ENCODE measurements at regions not wholly inside any gene's neighbourhood (a gene's known extent, or its start where the extent isn't known, plus 50 kb on each side); places are given as distances from the start of the nearest gene placed in this dataset.

DNA sequence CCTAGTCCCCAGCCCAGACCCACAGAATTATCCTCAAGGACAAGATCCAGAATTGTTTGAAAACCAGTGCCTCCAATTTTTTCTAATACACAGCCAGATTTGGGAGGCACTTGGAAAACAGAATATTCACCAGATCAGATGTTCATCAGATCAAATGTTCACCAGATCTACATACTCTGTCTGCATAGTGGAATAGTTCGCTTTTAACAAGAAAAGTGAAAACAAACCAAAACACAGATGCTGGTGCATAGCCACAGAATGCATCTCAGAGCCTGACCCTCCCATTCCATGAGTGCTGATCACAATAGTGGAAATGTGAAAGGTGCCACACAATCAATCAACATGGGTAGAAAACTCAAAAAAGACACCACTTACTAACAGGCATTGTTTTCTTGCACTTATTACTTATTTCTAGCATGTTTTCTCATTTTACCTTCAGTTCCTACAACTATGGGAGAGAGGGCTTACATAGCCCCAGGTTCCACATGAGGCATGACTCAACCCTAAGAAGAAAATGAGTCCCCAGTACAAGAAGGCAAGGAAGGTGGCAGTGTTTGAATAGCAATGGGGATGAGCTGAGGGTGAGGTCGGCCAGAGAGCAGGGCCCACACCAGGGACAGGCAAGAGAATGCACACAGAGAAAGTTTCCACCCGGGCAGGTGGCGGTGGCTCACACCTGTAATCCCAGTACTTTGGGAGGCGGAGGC is 432.7 kb upstream of the NFE2L3 start:
- TF ChIP-seq Cebpa-rat (IDR thresholded peaks at IDR 0.05), result no peak
- no peak overlapping the region for H3K4me2 ChIP-seq
- H3K4me3 ChIP-seq, result no peak overlapping the region

DNA sequence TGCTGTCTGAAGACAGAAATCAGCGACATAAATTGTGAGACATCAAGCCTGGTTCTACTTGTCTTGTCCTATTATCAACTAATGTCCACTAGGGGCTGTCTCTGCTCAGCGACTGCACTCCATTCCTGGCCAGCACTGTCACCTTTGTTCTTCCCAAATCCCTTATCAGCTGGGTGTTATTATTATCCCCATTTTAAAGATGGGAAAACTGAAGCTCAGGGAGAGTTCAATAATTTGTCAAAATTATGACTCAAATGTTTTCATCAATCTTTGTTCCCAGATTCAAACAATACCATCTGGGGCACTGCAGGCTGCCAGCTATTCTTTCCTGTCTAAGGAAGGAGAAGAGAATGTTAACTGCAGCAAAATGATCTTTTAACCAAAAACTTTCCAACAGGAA is 431.6 kb upstream of the NFE2L3 start:
- no peaks in the 10 kb centered on the region for H3K36me3 ChIP-seq
- H3K27ac ChIP-seq, result no peak overlapping the region
- no peaks in the 10 kb centered on the region for H4K20me1 ChIP-seq
- TF ChIP-seq Cebpa-rat (IDR thresholded peaks at IDR 0.05), result no peak
- H3K4me3 ChIP-seq, result no peak overlapping the region
- no peak overlapping the region for H3K9ac ChIP-seq
- no peaks in the 10 kb centered on the region for H3K9me3 ChIP-seq (replicated peaks in 1 of 11)
- no peaks in the 10 kb centered on the region for H3K27me3 ChIP-seq
- no peaks in the 10 kb centered on the region for H3K4me1 ChIP-seq
- no peak overlapping the region for H3K4me2 ChIP-seq

More for the DNA sequence above, 432.7 kb upstream of the NFE2L3 start:
- H3K9me3 ChIP-seq (replicated peaks in 1 of 11), result no peaks in the 10 kb centered on the region
- H3K9ac ChIP-seq, result no peak overlapping the region
- H3K36me3 ChIP-seq, result no peaks in the 10 kb centered on the region
- no peak overlapping the region for H3K27ac ChIP-seq
- no peaks in the 10 kb centered on the region for H3K4me1 ChIP-seq
- H4K20me1 ChIP-seq, result no peaks in the 10 kb centered on the region
- H3K27me3 ChIP-seq, result no peaks in the 10 kb centered on the region

DNA sequence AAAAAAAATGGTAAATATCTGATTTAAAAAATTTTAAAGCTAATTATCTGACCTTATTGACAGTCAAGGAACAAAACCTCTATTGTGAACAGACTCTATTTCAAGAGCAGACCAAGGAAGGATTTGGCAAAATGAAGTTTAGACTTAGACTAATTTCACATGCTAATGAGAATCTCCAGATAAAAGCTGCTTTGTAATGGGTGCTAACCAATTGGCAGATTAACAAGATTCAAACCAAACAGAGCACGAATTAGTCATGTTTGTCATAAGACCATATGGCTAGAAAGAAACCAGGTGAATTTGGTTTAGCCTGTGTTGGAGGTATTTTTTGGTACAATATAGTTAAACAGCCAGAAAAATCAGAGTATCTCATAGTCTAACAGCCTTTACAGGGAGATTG is 429.1 kb upstream of the NFE2L3 start:
- H3K4me1 ChIP-seq, result no peaks in the 10 kb centered on the region
- no peak overlapping the region for H3K9ac ChIP-seq
- no peak for TF ChIP-seq Cebpa-rat (IDR thresholded peaks at IDR 0.05)
- H3K27ac ChIP-seq, result no peak overlapping the region
- no peak overlapping the region for H3K4me3 ChIP-seq
- no peak overlapping the region for H3K4me2 ChIP-seq
- no peaks in the 10 kb centered on the region for H3K27me3 ChIP-seq
- no peaks in the 10 kb centered on the region for H4K20me1 ChIP-seq
- no peaks in the 10 kb centered on the region for H3K9me3 ChIP-seq (replicated peaks in 1 of 11)
- H3K36me3 ChIP-seq, result no peaks in the 10 kb centered on the region

DNA sequence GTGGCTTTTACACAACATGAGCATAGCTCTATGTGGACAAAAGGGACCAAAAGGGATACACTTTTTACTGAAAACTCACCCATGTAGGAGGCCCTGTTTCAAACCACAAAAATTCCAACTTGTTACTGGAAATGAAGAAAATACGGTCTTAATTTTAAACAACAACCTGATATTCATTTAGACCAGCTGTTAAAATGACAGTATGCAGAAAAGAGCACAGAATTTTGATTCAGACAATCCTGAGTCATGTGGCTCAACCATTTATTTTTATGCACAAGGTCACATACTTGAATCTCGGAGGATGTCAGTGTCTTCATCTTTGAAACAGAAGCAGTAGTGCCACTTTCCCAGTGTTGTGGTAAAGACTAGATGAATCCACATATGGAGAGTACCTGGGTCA is 426.5 kb upstream of the NFE2L3 start:
- no peak for TF ChIP-seq Cebpa-rat (IDR thresholded peaks at IDR 0.05)
- no peak overlapping the region for H3K9ac ChIP-seq
- no peaks in the 10 kb centered on the region for H4K20me1 ChIP-seq
- no peaks in the 10 kb centered on the region for H3K27me3 ChIP-seq
- H3K9me3 ChIP-seq (replicated peaks in 1 of 11), result no peaks in the 10 kb centered on the region
- no peak overlapping the region for H3K4me2 ChIP-seq
- H3K4me1 ChIP-seq, result no peaks in the 10 kb centered on the region
- no peak overlapping the region for H3K4me3 ChIP-seq
- H3K36me3 ChIP-seq, result no peaks in the 10 kb centered on the region
- H3K27ac ChIP-seq, result no peak overlapping the region

DNA sequence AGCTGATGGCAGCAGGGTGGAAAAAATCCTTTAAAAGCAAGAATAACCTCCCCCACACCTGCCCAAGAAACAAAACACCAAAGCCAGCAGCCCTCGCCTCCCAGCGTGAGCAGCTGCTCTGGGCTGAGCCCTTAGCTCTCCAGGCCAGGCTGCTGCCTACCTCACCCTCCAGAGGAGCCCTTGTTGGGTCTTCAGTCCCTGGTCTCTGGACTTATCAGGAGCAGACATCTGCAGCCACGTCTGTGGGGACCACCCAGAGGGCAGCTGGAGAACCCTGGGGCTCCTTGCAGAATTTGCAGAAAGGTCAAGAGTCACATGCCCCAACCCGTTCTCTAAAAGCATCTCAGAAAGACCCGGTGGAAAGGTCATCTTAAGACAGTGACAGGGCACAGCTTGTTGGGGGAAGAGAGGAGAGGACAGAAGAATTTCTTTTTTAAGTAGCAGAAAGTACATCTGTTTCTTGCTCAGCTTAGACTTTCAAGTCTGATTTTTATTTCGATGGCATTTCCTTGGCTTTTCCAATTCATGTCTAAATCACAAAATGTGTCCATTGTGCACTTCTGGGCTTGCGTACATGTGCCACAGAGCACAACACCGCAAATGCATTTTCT is 425.7 kb upstream of the NFE2L3 start:
- Histone ChIP-seq H4K20me1 (no peaks in the 10 kb centered on the region), H3K4me1 (peaks cover 0 to 5% (median 0%) of the 10 kb centered on the region in 10 experiments; a peak in 4 of 20 replicates)

DNA sequence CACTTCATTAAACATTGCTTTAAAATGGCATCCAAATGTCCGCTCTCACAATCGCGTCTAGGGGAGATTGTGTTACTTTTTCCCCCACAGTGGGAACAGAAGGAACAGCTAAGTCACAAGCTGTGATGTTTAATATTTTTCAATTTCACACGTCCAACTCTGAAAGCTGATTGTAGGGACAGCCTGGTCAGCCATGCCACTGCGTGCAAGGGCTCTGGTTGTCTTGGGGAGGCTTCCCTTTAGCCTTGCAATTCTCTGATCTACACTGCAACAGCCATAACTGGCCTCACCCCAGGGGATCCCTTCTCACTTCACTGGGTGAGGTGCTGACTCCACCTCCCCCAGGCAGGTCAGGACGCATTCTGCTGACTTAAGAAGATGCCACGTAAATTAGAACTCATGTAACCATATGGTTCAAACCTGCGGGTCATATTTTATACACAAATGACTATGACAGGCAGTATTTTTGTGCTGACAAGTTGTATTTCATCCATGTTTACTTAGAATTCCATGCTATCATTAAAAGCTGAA is 425.2 kb upstream of the NFE2L3 start:
- Histone ChIP-seq H3K9me3 (replicated peaks in 1 of 11) (no peaks in the 10 kb centered on the region), H3K4me1 (peaks cover 0 to 5% (median 0%) of the 10 kb centered on the region in 10 experiments; a peak in 4 of 20 replicates), H3K36me3 (no peaks in the 10 kb centered on the region), H4K20me1 (no peaks in the 10 kb centered on the region), H3K4me2 (no peak overlapping the region), H3K4me3 (no peak overlapping the region), H3K27ac (no peak overlapping the region), H3K9ac (no peak overlapping the region), H3K27me3 (no peaks in the 10 kb centered on the region)
- TF ChIP-seq Cebpa-rat (IDR thresholded peaks at IDR 0.05), result no peak

More for the DNA sequence above, 425.7 kb upstream of the NFE2L3 start:
- H3K4me2 ChIP-seq, result no peak overlapping the region
- no peak overlapping the region for H3K9ac ChIP-seq
- no peak overlapping the region for H3K4me3 ChIP-seq
- H3K36me3 ChIP-seq, result no peaks in the 10 kb centered on the region
- H3K27me3 ChIP-seq, result no peaks in the 10 kb centered on the region
- no peak for TF ChIP-seq Cebpa-rat (IDR thresholded peaks at IDR 0.05)
- H3K9me3 ChIP-seq (replicated peaks in 1 of 11), result no peaks in the 10 kb centered on the region
- no peak overlapping the region for H3K27ac ChIP-seq

DNA sequence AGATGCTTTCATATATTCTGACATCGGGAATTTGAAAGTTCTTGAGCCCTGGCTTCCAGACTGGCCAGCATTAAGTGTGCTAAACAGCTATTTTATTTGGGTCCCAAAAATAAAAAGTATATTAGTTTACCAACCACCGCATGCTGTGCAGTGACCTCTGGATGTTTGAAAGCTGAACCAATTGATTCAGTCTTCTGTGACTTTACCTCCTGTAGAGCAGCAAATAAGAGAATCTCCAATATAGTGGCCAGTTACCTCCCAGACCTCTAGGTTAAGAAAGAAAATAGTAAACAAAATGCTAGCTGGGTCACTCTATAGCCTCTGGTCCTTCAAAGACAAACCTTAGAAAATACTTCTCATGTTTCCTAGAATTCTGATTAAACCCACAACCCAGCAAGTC is 424.6 kb upstream of the NFE2L3 start:
- Histone ChIP-seq H3K9me3 (replicated peaks in 1 of 11) (peaks cover 0 to 4% (median 0%) of the 10 kb centered on the region in 11 experiments; a peak in 1 of 22 replicates), H4K20me1 (no peaks in the 10 kb centered on the region), H3K9ac (no peak overlapping the region), H3K4me1 (peaks cover 0 to 5% (median 0%) of the 10 kb centered on the region in 10 experiments; a peak in 4 of 20 replicates), H3K27me3 (no peaks in the 10 kb centered on the region), H3K4me3 (no peak overlapping the region), H3K27ac (no peak overlapping the region), H3K4me2 (no peak overlapping the region), H3K36me3 (no peaks in the 10 kb centered on the region)
- TF ChIP-seq Cebpa-rat (IDR thresholded peaks at IDR 0.05), result no peak

DNA sequence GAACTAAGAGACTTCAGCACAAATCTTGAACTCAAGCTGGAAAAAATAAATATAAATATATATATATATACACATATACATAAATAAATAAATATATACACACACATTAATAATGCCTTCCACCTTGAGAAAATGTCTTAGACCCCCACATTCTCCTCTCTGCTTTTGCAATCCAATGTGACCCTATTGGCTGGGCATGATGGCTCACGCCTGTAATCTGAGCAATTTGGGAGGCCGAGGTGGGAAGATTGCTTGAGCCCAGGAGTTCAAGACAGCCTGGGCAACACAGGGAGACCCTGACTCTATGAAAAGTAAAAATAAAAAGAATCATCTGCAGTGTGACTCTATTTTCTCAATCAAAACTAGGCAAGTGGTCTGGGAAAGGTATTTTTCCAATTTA is 424.1 kb upstream of the NFE2L3 start:
- Histone ChIP-seq H3K9ac (no peak overlapping the region), H3K4me3 (no peak overlapping the region), H3K4me1 (peaks cover 0 to 5% (median 0%) of the 10 kb centered on the region in 10 experiments; a peak in 4 of 20 replicates), H3K27me3 (no peaks in the 10 kb centered on the region), H3K27ac (no peak overlapping the region), H4K20me1 (no peaks in the 10 kb centered on the region), H3K9me3 (replicated peaks in 1 of 11) (peaks cover 0 to 8% (median 0%) of the 10 kb centered on the region in 11 experiments; a peak in 1 of 22 replicates), H3K36me3 (no peaks in the 10 kb centered on the region), H3K4me2 (no peak overlapping the region)
- no peak for TF ChIP-seq Cebpa-rat (IDR thresholded peaks at IDR 0.05)

DNA sequence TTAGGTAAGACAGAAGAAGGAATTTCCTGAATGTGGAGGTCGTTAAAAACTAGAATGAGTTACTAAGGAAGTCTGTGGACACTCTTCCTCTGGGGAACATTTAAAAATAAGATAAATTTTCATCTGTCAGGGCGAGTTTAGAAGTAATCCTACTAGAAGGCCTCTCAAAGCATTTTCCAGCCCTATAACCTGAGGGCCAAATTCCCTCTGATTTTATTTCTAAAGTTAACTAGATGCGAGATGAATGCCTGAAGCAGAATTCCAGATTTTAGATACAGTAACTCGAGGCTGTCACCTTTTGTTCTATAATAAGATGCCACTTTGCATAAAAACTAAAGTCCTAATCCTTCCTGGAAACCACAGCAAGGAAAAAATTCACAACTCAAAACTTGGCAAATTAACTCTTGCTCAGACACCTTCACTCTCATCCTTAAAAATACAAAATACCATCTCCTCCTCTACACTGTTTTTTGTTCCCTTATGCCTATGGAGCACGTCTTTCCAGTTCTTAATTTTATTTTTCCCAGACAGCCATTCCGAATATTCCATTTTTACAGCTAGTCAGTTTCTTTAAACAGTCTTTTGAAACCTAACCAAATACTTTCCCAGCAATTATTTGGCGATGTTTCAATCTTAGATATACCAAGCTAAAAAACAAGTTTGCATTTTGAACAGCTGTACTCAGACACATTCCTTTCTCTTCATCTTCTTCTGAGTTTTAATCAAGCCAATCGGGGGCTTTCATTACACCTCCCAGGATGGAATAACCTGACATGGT is 420.7 kb upstream of the NFE2L3 start:
- TF ChIP-seq Cebpa-rat (IDR thresholded peaks at IDR 0.05), result no peak

More for the DNA sequence above, 420.7 kb upstream of the NFE2L3 start:
- no peaks in the 10 kb centered on the region for H3K27me3 ChIP-seq
- H3K9me3 ChIP-seq (replicated peaks in 1 of 11), result peaks cover 0 to 10% (median 0%) of the 10 kb centered on the region in 11 experiments; a peak in 1 of 22 replicates
- H3K4me1 ChIP-seq, result peaks cover 0 to 7% (median 0%) of the 10 kb centered on the region in 10 experiments; a peak in 7 of 20 replicates
- H3K36me3 ChIP-seq, result no peaks in the 10 kb centered on the region
- no peak overlapping the region for H3K4me3 ChIP-seq
- H4K20me1 ChIP-seq, result no peaks in the 10 kb centered on the region
- peak overlapping the region in 4 of 11 experiments; percentile 13 to 46 (median 16); a peak in 5 of 22 replicates for H3K4me2 ChIP-seq
- no peak overlapping the region for H3K9ac ChIP-seq
- H3K27ac ChIP-seq, result no peak overlapping the region

Data from BLaER1 treated with 17β-estradiol and CSF1 and Interleukin-3, amounts not matched to agents 10 nM and 100 nM (cell line).